HFFc6 (cell line): ENCODE measurements at regions not wholly inside any gene's neighbourhood (a gene's known extent, or its start where the extent isn't known, plus 50 kb on each side); places are given as distances from the start of the nearest gene placed in this dataset.

Experiments
- DNase-seq: peaks from one replicate; pipeline ENCODE4 v3.0.0-alpha.2; 2018
- H3K27ac Mint-ChIP-seq: 2 replicates; pipeline ENCODE4 v1.8.0; 2020; ENCODE audit warnings: mild to moderate bottlenecking, mixed read lengths
- H3K27me3 Mint-ChIP-seq: 2 replicates; pipeline ENCODE4 v1.8.0; 2021; ENCODE audit warnings: mild to moderate bottlenecking, moderate library complexity, mixed read lengths; ENCODE audit not compliant: insufficient read depth
- H3K36me3 Mint-ChIP-seq: 2 replicates; pipeline ENCODE4 v1.8.0; 2021; ENCODE audit warnings: low read depth, mixed read lengths
- H3K4me1 Mint-ChIP-seq: 2 replicates; pipeline ENCODE4 v1.8.0; 2020; ENCODE audit warnings: low read depth, mixed read lengths
- H3K4me3 Mint-ChIP-seq: 2 replicates; pipeline ENCODE4 v1.8.0; 2020; ENCODE audit warnings: mild to moderate bottlenecking, moderate library complexity, mixed read lengths
- H3K9me3 Mint-ChIP-seq: 2 replicates; pipeline ENCODE4 v1.8.0; 2020; ENCODE audit warnings: mild to moderate bottlenecking, mixed read lengths
- CTCF ChIP-seq: fragments of 200-600 bp; sonication (generic); IDR thresholded peaks from 2 replicates; pipeline ENCODE4 v1.5.0; 2021; ENCODE audit warnings: antibody characterized with exemption, mild to moderate bottlenecking

GRCh38 chr2:128625963-128626759 is 307.5 kb upstream of the HS6ST1 start:
- no peak for TF ChIP-seq CTCF
- DNase-seq, result no peak
- no peak overlapping the region for H3K4me3 Mint-ChIP-seq
- H3K27ac Mint-ChIP-seq, result no peak overlapping the region
- peaks cover 23% of the 10 kb centered on the region for H3K27me3 Mint-ChIP-seq
- H3K9me3 Mint-ChIP-seq, result no peaks in the 10 kb centered on the region
- H3K36me3 Mint-ChIP-seq, result no peaks in the 10 kb centered on the region
- H3K4me1 Mint-ChIP-seq, result peaks cover 19% of the 10 kb centered on the region

- TF ChIP-seq CTCF, result no peak
- H3K36me3 Mint-ChIP-seq, result no peaks in the 10 kb centered on the region
- no peak overlapping the region for H3K4me3 Mint-ChIP-seq
- H3K9me3 Mint-ChIP-seq, result no peaks in the 10 kb centered on the region
- H3K27me3 Mint-ChIP-seq, result peaks cover 30% of the 10 kb centered on the region
- H3K4me1 Mint-ChIP-seq, result peaks cover 19% of the 10 kb centered on the region
- no peak overlapping the region for H3K27ac Mint-ChIP-seq
- DNase-seq, result no peak
These were observed 308.3 kb upstream of the HS6ST1 start for GRCh38 chr2:128626760-128627511.

- no peak overlapping the region for H3K4me3 Mint-ChIP-seq
- H3K9me3 Mint-ChIP-seq, result no peaks in the 10 kb centered on the region
- no peak for TF ChIP-seq CTCF
- no peaks in the 10 kb centered on the region for H3K36me3 Mint-ChIP-seq
- H3K27me3 Mint-ChIP-seq, result peaks cover 36% of the 10 kb centered on the region
- DNase-seq, result no peak
- no peak overlapping the region for H3K27ac Mint-ChIP-seq
- H3K4me1 Mint-ChIP-seq, result peaks cover 15% of the 10 kb centered on the region
These were observed 309.5 kb upstream of the HS6ST1 start for GRCh38 chr2:128628206-128628605.

- peaks cover 13% of the 10 kb centered on the region for H3K4me1 Mint-ChIP-seq
- no peaks in the 10 kb centered on the region for H3K36me3 Mint-ChIP-seq
- DNase-seq, result no peak
- peaks cover 38% of the 10 kb centered on the region for H3K27me3 Mint-ChIP-seq
- H3K9me3 Mint-ChIP-seq, result no peaks in the 10 kb centered on the region
- no peak for TF ChIP-seq CTCF
- H3K4me3 Mint-ChIP-seq, result no peak overlapping the region
- no peak overlapping the region for H3K27ac Mint-ChIP-seq
These were observed 310.3 kb upstream of the HS6ST1 start for GRCh38 chr2:128628996-128629395.

GRCh38 chr2:128630974-128631697 is 312.5 kb upstream of the HS6ST1 start:
- H3K27ac Mint-ChIP-seq, result no peak overlapping the region
- H3K36me3 Mint-ChIP-seq, result no peaks in the 10 kb centered on the region
- no peaks in the 10 kb centered on the region for H3K9me3 Mint-ChIP-seq
- DNase-seq, result no peak
- no peak for TF ChIP-seq CTCF
- H3K27me3 Mint-ChIP-seq, result peaks cover 39% of the 10 kb centered on the region
- H3K4me1 Mint-ChIP-seq, result peaks cover 6% of the 10 kb centered on the region; the same call in 1 of the 2 replicates
- no peak overlapping the region for H3K4me3 Mint-ChIP-seq
